ENCODE measurements at regions not wholly inside any gene's neighbourhood (a gene's known extent, or its start where the extent isn't known, plus 50 kb on each side); places are given as distances from the start of the nearest gene placed in this dataset.

DNA sequence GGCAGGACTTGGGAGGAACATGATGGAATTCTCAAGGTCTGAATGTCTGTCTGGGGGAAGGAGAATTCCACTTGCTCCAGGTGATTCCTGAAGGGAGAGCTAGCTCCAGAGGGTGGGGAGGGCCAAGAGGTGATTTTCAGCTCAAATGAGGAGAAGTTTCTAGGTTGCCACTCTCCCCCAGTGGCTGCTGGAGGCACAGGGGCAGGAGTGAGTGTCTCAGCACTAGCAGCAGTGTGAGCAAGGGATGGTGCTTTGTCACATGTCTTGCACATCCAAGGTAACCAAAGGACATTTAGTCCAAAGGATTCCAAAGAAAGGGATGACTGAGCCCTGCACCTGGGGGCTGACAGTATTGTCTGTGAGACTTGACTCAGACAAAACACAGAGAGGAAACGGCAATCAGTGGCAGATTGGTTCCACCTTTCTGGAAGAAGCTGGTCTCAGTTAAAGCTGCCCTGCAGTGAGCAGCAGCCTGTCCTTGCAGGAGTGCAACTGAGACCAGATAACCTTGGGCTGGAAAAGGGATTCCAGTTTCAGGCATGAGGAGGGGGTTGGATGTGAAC is 51.2 kb upstream of the PCBD1 start:
- no peak overlapping the region for H3K4me3 ChIP-seq (ENCODE audit: low read length, poor library complexity, severe bottlenecking)
- H3K9me2 ChIP-seq (replicated peaks; ENCODE audit: low read depth, low read length) = no peaks in the 10 kb centered on the region
- no peaks in the 10 kb centered on the region for H3K9me3 ChIP-seq (ENCODE audit: insufficient read depth, low read depth, low read length)
- H3K36me3 ChIP-seq (ENCODE audit: insufficient read depth, low read length) = no peaks in the 10 kb centered on the region
- H3K4me1 ChIP-seq (ENCODE audit: insufficient read depth, low read length, poor library complexity, severe bottlenecking) = peaks cover 10% of the 10 kb centered on the region
- H3K79me2 ChIP-seq (ENCODE audit: insufficient read depth, low read length) = no peaks in the 10 kb centered on the region
- H3K4me2 ChIP-seq (ENCODE audit: low read depth, low read length, poor library complexity, severe bottlenecking) = no peak overlapping the region
- H3F3A ChIP-seq (ENCODE audit: low read depth) = no peaks in the 10 kb centered on the region
- H3K9ac ChIP-seq (ENCODE audit: low read depth, low read length, poor library complexity, severe bottlenecking) = no peak overlapping the region
- H4K20me1 ChIP-seq (ENCODE audit: insufficient read depth, low read length, poor library complexity, severe bottlenecking) = no peaks in the 10 kb centered on the region
- H3K27me3 ChIP-seq (ENCODE audit: insufficient read depth, low read length, poor library complexity, severe bottlenecking) = no peaks in the 10 kb centered on the region
- no peak for TF ChIP-seq CTCF (conservative IDR thresholded peaks at IDR 0.05; ENCODE audit: low read length)
- TF ChIP-seq EZH2phosphoT487 (IDR thresholded peaks at IDR 0.05; ENCODE audit: borderline replicate concordance) = no peak
- H2AFZ ChIP-seq (ENCODE audit: low read length) = no peak overlapping the region

DNA sequence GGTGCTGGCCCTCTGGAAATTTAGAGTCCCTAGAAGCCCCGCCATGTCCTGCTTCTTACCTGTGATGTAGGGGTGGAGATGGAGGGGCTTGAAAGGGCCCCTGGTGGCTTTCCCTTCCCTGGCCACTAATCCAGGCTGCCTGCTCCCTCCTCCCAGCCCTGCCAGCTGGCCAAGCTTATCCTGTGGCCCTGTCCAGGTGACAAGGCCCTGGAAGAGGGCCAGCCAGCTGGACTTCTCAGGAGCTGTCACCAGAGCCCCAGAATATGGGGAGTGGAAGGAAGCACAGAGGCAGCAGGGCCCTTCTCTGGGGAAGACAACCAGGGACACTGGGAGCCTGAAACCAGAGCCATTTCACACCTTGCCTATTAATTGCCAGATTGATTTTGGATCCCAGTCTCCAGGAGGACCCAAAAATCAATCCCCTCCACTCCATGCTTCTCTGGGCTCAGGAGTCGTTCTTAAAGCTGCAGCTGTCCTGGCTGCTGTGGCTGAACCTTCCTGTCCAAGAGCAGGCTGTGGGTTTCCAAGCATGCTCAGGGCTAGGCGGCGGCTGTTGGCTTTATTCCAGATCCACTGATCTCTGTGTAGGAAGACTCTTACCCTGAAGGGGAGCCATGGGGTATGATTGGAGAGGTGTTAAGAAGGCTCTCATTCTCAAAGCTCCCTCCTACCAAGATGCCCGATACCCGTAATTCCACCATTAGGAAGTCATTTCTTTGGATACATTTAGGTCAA is 52.6 kb upstream of the PCBD1 start:
- H3K79me2 ChIP-seq (ENCODE audit: insufficient read depth, low read length) = no peaks in the 10 kb centered on the region
- TF ChIP-seq EZH2phosphoT487 (IDR thresholded peaks at IDR 0.05; ENCODE audit: borderline replicate concordance) (no peak), CTCF (conservative IDR thresholded peaks at IDR 0.05; ENCODE audit: low read length) (no peak)
- H3K4me3 ChIP-seq (ENCODE audit: low read length, poor library complexity, severe bottlenecking) = no peak overlapping the region
- H3K9me3 ChIP-seq (ENCODE audit: insufficient read depth, low read depth, low read length) = no peaks in the 10 kb centered on the region
- H3K4me2 ChIP-seq (ENCODE audit: low read depth, low read length, poor library complexity, severe bottlenecking) = no peak overlapping the region
- H3F3A ChIP-seq (ENCODE audit: low read depth) = no peaks in the 10 kb centered on the region
- no peaks in the 10 kb centered on the region for H4K20me1 ChIP-seq (ENCODE audit: insufficient read depth, low read length, poor library complexity, severe bottlenecking)
- H3K9me2 ChIP-seq (replicated peaks; ENCODE audit: low read depth, low read length) = no peaks in the 10 kb centered on the region
- H3K27me3 ChIP-seq (ENCODE audit: insufficient read depth, low read length, poor library complexity, severe bottlenecking) = no peaks in the 10 kb centered on the region
- peaks cover under 1% of the 10 kb centered on the region for H3K4me1 ChIP-seq (ENCODE audit: insufficient read depth, low read length, poor library complexity, severe bottlenecking)
- no peaks in the 10 kb centered on the region for H3K36me3 ChIP-seq (ENCODE audit: insufficient read depth, low read length)
- H2AFZ ChIP-seq (ENCODE audit: low read length) = no peak overlapping the region
- H3K9ac ChIP-seq (ENCODE audit: low read depth, low read length, poor library complexity, severe bottlenecking) = no peak overlapping the region

- Histone ChIP-seq H4K20me1 (ENCODE audit: insufficient read depth, low read length, poor library complexity, severe bottlenecking) (no peaks in the 10 kb centered on the region), H2AFZ (ENCODE audit: low read length) (no peak overlapping the region), H3K9me3 (ENCODE audit: insufficient read depth, low read depth, low read length) (no peaks in the 10 kb centered on the region), H3K27me3 (ENCODE audit: insufficient read depth, low read length, poor library complexity, severe bottlenecking) (no peaks in the 10 kb centered on the region), H3K4me2 (ENCODE audit: low read depth, low read length, poor library complexity, severe bottlenecking) (no peak overlapping the region), H3K4me1 (ENCODE audit: insufficient read depth, low read length, poor library complexity, severe bottlenecking) (no peaks in the 10 kb centered on the region), H3K4me3 (ENCODE audit: low read length, poor library complexity, severe bottlenecking) (no peak overlapping the region), H3F3A (ENCODE audit: low read depth) (no peaks in the 10 kb centered on the region), H3K9ac (ENCODE audit: low read depth, low read length, poor library complexity, severe bottlenecking) (no peak overlapping the region), H3K36me3 (ENCODE audit: insufficient read depth, low read length) (no peaks in the 10 kb centered on the region), H3K9me2 (replicated peaks; ENCODE audit: low read depth, low read length) (no peaks in the 10 kb centered on the region), H3K79me2 (ENCODE audit: insufficient read depth, low read length) (no peaks in the 10 kb centered on the region)
- TF ChIP-seq EZH2phosphoT487 (IDR thresholded peaks at IDR 0.05; ENCODE audit: borderline replicate concordance) (no peak), CTCF (conservative IDR thresholded peaks at IDR 0.05; ENCODE audit: low read length) (no peak)
These were observed 53.8 kb upstream of the PCBD1 start for GRCh38 chr10:70942125-70942524.

Data from Loucy (cell line).